OCI-LY1 (cell line): ENCODE measurements at regions not wholly inside any gene's neighbourhood (a gene's known extent, or its start where the extent isn't known, plus 50 kb on each side); places are given as distances from the start of the nearest gene placed in this dataset.

ENCODE experiments used
- H2AFZ ChIP-seq: fragments of 200-600 bp; sonication (generic), shearing (Covaris generic); 2 replicates; pipeline ENCODE4 v1.6.0; 2014; ENCODE audit warnings: antibody characterized with exemption, mild to moderate bottlenecking, low read length
- H3F3A ChIP-seq: fragments of 200-600 bp; sonication (generic), shearing (Covaris generic); 2 replicates; pipeline ENCODE4 v1.6.0; 2014; ENCODE audit warnings: mild to moderate bottlenecking, antibody characterized with exemption, low read length, moderate library complexity; ENCODE audit not compliant: insufficient read depth
- H3K27ac ChIP-seq: fragments of 200-600 bp; sonication (generic); 2 replicates; pipeline ENCODE4 v1.5.1; 2014; ENCODE audit warnings: low read length, mixed run types, mild to moderate bottlenecking, low read depth; ENCODE audit not compliant: poor library complexity, severe bottlenecking
- H3K27me3 ChIP-seq: fragments of 200-600 bp; sonication (generic); 2 replicates; pipeline ENCODE4 v1.6.0; 2014; ENCODE audit warnings: antibody characterized with exemption, mild to moderate bottlenecking, low read length, moderate library complexity; ENCODE audit not compliant: insufficient read depth
- H3K36me3 ChIP-seq: fragments of 200-600 bp; sonication (generic); 2 replicates; pipeline ENCODE4 v1.6.1; 2014; ENCODE audit warnings: mild to moderate bottlenecking, antibody characterized with exemption, low read length, moderate library complexity, mixed read lengths; ENCODE audit not compliant: insufficient read depth
- H3K4me1 ChIP-seq: fragments of 200-600 bp; sonication (generic); 2 replicates; pipeline ENCODE4 v1.5.1; 2014; ENCODE audit warnings: mild to moderate bottlenecking, low read length, moderate library complexity; ENCODE audit not compliant: insufficient read depth, severe bottlenecking
- H3K4me2 ChIP-seq: fragments of 200-600 bp; sonication (generic), shearing (Covaris generic); 2 replicates; pipeline ENCODE4 v1.6.1; 2014; ENCODE audit warnings: low read length
- H3K4me3 ChIP-seq: fragments of 200-600 bp; sonication (generic); 2 replicates; pipeline ENCODE4 v1.5.1; 2014; ENCODE audit warnings: low read length, low read depth, mild to moderate bottlenecking, mixed read lengths; ENCODE audit not compliant: poor library complexity, severe bottlenecking
- H3K79me2 ChIP-seq: fragments of 200-600 bp; shearing (Covaris generic); 2 replicates; pipeline ENCODE4 v1.6.1; 2016; ENCODE audit warnings: mixed run types, low read length, mixed read lengths; ENCODE audit not compliant: insufficient read depth
- H3K9ac ChIP-seq: fragments of 200-600 bp; sonication (generic), shearing (Covaris generic); 2 replicates; pipeline ENCODE4 v1.6.1; 2014; ENCODE audit warnings: mild to moderate bottlenecking, low read length, mixed read lengths
- H3K9me2 ChIP-seq: fragments of 200-600 bp; sonication (generic), shearing (Covaris generic); 2 replicates; pipeline ENCODE4 v1.6.1; 2014; ENCODE audit warnings: low read depth, mild to moderate bottlenecking, low read length, mixed read lengths
- H3K9me3 ChIP-seq: fragments of 200-600 bp; shearing (Covaris generic); 2 replicates; pipeline ENCODE4 v1.6.1; 2014; ENCODE audit warnings: low read length, mixed read lengths
- H4K20me1 ChIP-seq: fragments of 200-600 bp; sonication (generic), shearing (Covaris generic); 2 replicates; pipeline ENCODE4 v1.6.0; 2016; ENCODE audit warnings: mild to moderate bottlenecking, low read length; ENCODE audit not compliant: insufficient read depth
- EZH2 ChIP-seq: fragments of 200-600 bp; sonication (generic), shearing (Covaris generic); IDR thresholded peaks from 2 replicates; pipeline ENCODE4 v1.8.0; 2017; ENCODE audit warnings: borderline replicate concordance, mixed run types, mild to moderate bottlenecking, antibody characterized with exemption, low read length, moderate library complexity, mixed read lengths
- TF ChIP-seq, protein P1 (sequence below): fragments of 200-600 bp; sonication (generic), shearing (Covaris generic); IDR thresholded peaks from 2 replicates; pipeline ENCODE4 v1.5.1; 2017; ENCODE audit warnings: mild to moderate bottlenecking, antibody characterized with exemption, low read length, moderate library complexity, mixed read lengths

DNA sequence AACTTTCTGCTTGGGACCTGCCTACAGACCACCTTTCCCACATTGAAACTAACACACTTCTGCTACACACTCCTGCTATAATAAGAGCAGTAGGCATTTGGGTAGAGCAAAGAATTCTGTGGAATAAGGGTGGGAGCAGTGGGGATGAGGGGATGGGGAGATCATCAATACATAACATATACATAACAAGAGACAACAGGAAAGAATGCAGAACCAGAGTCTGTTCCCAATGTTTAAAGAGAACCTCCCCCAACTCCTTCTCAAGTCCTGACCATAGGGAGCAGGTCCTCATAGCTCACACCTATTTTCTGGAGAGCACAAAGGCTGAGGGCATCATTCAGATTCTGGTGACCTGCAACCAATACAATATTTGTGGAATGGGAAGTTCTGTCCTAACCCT is 121.6 kb upstream of the BARHL2 start:
- no peaks in the 10 kb centered on the region for H3K4me1 ChIP-seq
- no peak overlapping the region for H3K4me3 ChIP-seq
- no peak overlapping the region for H3K9ac ChIP-seq
- H3K9me2 ChIP-seq: no peaks in the 10 kb centered on the region
- TF ChIP-seq, protein P1, sequence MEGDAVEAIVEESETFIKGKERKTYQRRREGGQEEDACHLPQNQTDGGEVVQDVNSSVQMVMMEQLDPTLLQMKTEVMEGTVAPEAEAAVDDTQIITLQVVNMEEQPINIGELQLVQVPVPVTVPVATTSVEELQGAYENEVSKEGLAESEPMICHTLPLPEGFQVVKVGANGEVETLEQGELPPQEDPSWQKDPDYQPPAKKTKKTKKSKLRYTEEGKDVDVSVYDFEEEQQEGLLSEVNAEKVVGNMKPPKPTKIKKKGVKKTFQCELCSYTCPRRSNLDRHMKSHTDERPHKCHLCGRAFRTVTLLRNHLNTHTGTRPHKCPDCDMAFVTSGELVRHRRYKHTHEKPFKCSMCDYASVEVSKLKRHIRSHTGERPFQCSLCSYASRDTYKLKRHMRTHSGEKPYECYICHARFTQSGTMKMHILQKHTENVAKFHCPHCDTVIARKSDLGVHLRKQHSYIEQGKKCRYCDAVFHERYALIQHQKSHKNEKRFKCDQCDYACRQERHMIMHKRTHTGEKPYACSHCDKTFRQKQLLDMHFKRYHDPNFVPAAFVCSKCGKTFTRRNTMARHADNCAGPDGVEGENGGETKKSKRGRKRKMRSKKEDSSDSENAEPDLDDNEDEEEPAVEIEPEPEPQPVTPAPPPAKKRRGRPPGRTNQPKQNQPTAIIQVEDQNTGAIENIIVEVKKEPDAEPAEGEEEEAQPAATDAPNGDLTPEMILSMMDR: no peak
- no peak for TF ChIP-seq EZH2
- no peak overlapping the region for H3K27ac ChIP-seq
- no peaks in the 10 kb centered on the region for H4K20me1 ChIP-seq
- no peak overlapping the region for H2AFZ ChIP-seq
- no peaks in the 10 kb centered on the region for H3K79me2 ChIP-seq
- no peaks in the 10 kb centered on the region for H3F3A ChIP-seq
- no peak overlapping the region for H3K4me2 ChIP-seq
- no peaks in the 10 kb centered on the region for H3K36me3 ChIP-seq
- H3K27me3 ChIP-seq: peaks cover 9% of the 10 kb centered on the region; the same call in 1 of the 2 replicates
- H3K9me3 ChIP-seq: no peaks in the 10 kb centered on the region

DNA sequence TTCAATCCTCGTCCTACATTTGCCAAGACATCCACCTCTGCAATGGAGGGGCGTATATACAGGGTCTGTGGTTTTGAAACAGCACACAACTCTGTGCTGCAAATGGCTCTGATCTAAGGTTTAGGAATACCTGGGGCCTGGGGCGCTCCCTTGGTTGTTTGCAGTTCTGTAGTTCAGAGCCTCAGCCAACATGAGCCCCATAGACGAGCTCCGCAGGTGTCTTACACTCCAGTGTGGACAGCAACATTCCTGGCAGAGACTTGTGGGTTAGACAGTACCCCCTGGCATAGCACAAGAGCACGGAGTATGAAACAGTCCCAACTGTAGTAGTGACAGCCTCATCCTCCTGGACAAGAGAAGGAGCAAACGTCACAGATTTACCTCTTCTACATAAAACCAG is 120.3 kb upstream of the BARHL2 start:
- H3K4me2 ChIP-seq: no peak overlapping the region
- no peaks in the 10 kb centered on the region for H3K9me3 ChIP-seq
- H3K4me3 ChIP-seq: no peak overlapping the region
- H3K9me2 ChIP-seq: no peaks in the 10 kb centered on the region
- TF ChIP-seq EZH2: no peak
- TF ChIP-seq, protein P1: no peak
- no peaks in the 10 kb centered on the region for H4K20me1 ChIP-seq
- H3K36me3 ChIP-seq: no peaks in the 10 kb centered on the region
- no peak overlapping the region for H3K9ac ChIP-seq
- H3K27me3 ChIP-seq: peaks cover 9% of the 10 kb centered on the region; the same call in 1 of the 2 replicates
- no peaks in the 10 kb centered on the region for H3K79me2 ChIP-seq
- H3F3A ChIP-seq: no peaks in the 10 kb centered on the region
- H3K4me1 ChIP-seq: no peaks in the 10 kb centered on the region
- no peak overlapping the region for H2AFZ ChIP-seq
- no peak overlapping the region for H3K27ac ChIP-seq

DNA sequence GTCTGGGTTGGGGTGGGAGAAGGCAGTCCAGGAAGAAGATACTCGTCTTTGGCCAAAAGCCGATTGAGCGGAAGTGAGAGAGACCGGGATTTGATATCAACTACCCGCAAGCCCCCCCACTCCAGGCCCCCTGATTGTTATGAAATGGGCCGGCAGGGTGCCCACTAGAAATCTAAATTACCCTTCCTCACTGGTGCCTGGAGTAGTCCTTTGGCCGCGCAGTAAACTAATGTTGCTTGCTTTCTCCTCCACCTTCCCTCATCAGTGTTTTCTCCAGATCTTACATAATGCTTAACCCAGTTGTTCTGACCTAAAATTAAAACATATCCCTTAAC is 119.2 kb upstream of the BARHL2 start:
- Histone ChIP-seq H3K4me3 (no peak overlapping the region), H3F3A (no peaks in the 10 kb centered on the region), H2AFZ (no peak overlapping the region), H4K20me1 (no peaks in the 10 kb centered on the region), H3K36me3 (no peaks in the 10 kb centered on the region), H3K4me1 (no peaks in the 10 kb centered on the region), H3K4me2 (no peak overlapping the region), H3K9me3 (no peaks in the 10 kb centered on the region), H3K27me3 (peaks cover 7% of the 10 kb centered on the region; the same call in 1 of the 2 replicates), H3K79me2 (no peaks in the 10 kb centered on the region), H3K9me2 (no peaks in the 10 kb centered on the region), H3K9ac (no peak overlapping the region), H3K27ac (no peak overlapping the region)
- no peak for TF ChIP-seq EZH2
- TF ChIP-seq, protein P1: no peak
